RWPE2 (cell line): ENCODE measurements at regions not wholly inside any gene's neighbourhood (a gene's known extent, or its start where the extent isn't known, plus 50 kb on each side); places are given as distances from the start of the nearest gene placed in this dataset.

Experiments
- ATAC-seq: fragments of 200-7000 bp; cut with Tn5 transposase; 3 replicates; pipeline ENCODE4 v1.9.1; 2021; ENCODE audit warnings: low read depth
- DNase-seq: peaks from one replicate; pipeline ENCODE4 v3.0.0-alpha.2; 2020; ENCODE audit warnings: low spot score
- H3K27ac ChIP-seq: fragments of 450-650 bp; 2 replicates; pipeline ENCODE4 v1.5.1; 2017; ENCODE audit warnings: mild to moderate bottlenecking; ENCODE audit not compliant: poor library complexity, severe bottlenecking
- H3K27me3 ChIP-seq: fragments of 250-450 bp; sonication (Bioruptor Pico); 2 replicates; pipeline ENCODE4 v1.5.1; 2021; ENCODE audit warnings: mild to moderate bottlenecking, moderate library complexity; ENCODE audit not compliant: insufficient read depth, poor library complexity, severe bottlenecking
- H3K36me3 ChIP-seq: fragments of 250-450 bp; sonication (Bioruptor Pico); 2 replicates; pipeline ENCODE4 v1.5.1; 2020; ENCODE audit warnings: low read depth, mild to moderate bottlenecking, moderate library complexity
- H3K4me1 ChIP-seq: fragments of 250-450 bp; sonication (Bioruptor Pico); 2 replicates; pipeline ENCODE4 v1.5.1; 2021; ENCODE audit warnings: mild to moderate bottlenecking, moderate library complexity; ENCODE audit not compliant: insufficient read depth, poor library complexity, severe bottlenecking
- H3K4me3 ChIP-seq: fragments of 250-450 bp; sonication (Bioruptor Pico); 2 replicates; pipeline ENCODE4 v1.5.1; 2021; ENCODE audit warnings: mild to moderate bottlenecking, moderate library complexity; ENCODE audit not compliant: severe bottlenecking
- H3K9me3 ChIP-seq: fragments of 250-450 bp; sonication (Bioruptor Pico); 2 replicates; pipeline ENCODE4 v1.5.1; 2021; ENCODE audit warnings: mild to moderate bottlenecking, moderate library complexity; ENCODE audit not compliant: severe bottlenecking
- TF ChIP-seq, protein P1 (sequence below): fragments of 450-650 bp; IDR thresholded peaks from one replicate; pipeline ENCODE4 v1.5.1; 2017; ENCODE audit warnings: mild to moderate bottlenecking, moderate library complexity; ENCODE audit not compliant: poor library complexity, severe bottlenecking

DNA sequence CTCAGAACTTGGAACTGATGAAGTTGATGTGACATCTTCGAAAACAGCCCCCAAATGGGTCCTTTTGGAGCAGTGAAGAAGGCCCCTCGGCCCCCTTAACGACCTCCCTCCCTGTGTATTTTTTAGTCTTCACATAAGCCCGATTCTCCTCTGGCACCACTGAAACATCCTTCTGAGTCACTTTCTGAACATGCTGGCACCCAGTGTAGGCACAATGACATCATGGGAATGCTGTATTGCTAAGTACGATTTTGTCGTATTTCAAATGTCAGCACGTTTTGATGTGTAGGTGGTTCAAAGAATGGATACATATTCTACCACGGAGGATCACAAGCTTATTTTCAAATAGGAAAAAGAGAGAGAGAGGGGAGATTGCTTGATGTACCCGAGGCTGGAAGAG is 111.7 kb upstream of the RIOK3 start:
- no peak for ATAC-seq
- Histone ChIP-seq H3K9me3 (no peaks in the 10 kb centered on the region), H3K4me3 (no peak overlapping the region), H3K27ac (no peak overlapping the region), H3K36me3 (no peaks in the 10 kb centered on the region; the same call in 1 of the 2 replicates), H3K4me1 (no peaks in the 10 kb centered on the region), H3K27me3 (no peaks in the 10 kb centered on the region)
- no peak for DNase-seq
- TF ChIP-seq, protein P1, sequence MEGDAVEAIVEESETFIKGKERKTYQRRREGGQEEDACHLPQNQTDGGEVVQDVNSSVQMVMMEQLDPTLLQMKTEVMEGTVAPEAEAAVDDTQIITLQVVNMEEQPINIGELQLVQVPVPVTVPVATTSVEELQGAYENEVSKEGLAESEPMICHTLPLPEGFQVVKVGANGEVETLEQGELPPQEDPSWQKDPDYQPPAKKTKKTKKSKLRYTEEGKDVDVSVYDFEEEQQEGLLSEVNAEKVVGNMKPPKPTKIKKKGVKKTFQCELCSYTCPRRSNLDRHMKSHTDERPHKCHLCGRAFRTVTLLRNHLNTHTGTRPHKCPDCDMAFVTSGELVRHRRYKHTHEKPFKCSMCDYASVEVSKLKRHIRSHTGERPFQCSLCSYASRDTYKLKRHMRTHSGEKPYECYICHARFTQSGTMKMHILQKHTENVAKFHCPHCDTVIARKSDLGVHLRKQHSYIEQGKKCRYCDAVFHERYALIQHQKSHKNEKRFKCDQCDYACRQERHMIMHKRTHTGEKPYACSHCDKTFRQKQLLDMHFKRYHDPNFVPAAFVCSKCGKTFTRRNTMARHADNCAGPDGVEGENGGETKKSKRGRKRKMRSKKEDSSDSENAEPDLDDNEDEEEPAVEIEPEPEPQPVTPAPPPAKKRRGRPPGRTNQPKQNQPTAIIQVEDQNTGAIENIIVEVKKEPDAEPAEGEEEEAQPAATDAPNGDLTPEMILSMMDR: no peak

DNA sequence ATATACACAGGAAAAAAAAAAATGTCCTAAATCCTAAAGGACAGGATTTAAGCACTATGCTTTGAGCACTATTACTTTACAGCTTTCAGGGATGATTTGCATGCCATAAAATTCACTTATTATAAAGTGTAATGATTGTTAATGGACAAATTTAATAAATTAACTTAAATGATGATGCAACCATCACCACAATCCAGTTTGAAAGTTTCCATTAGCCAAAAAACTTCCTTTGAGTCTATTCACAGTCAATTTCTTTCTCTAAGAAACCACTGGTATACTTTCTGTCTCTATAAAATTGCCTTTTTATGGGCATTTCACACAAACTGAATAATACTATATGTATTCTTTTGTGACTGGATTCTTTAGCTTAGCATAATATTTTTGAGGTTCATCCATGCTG is 111.1 kb upstream of the RIOK3 start:
- ATAC-seq: no peak
- Histone ChIP-seq H3K9me3 (no peaks in the 10 kb centered on the region), H3K27me3 (no peaks in the 10 kb centered on the region), H3K4me1 (no peaks in the 10 kb centered on the region), H3K27ac (no peak overlapping the region), H3K36me3 (no peaks in the 10 kb centered on the region; the same call in 1 of the 2 replicates), H3K4me3 (no peak overlapping the region)
- TF ChIP-seq, protein P1: no peak
- DNase-seq: no peak

DNA sequence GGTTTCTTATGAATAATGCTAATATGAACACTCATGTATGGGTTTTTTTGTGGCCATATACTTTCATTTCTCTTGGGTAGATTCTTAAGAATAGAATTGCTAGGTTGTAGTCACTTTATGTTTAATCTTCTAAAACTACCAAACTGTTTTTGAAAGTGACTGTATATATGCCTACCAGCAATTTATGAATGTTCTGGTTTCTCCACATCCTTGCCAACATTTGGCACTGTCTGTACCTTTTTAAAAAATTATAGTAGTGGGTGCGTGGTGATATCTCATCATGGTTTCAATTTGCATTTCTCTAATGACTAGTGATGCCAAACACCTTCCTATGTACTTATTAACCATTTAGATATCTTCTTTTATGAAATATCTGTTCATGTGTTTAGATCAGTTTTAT is 110.6 kb upstream of the RIOK3 start:
- no peak overlapping the region for H3K27ac ChIP-seq
- no peaks in the 10 kb centered on the region for H3K27me3 ChIP-seq
- H3K4me3 ChIP-seq: no peak overlapping the region
- H3K4me1 ChIP-seq: no peaks in the 10 kb centered on the region
- H3K9me3 ChIP-seq: no peaks in the 10 kb centered on the region
- no peaks in the 10 kb centered on the region; the same call in 1 of the 2 replicates for H3K36me3 ChIP-seq
- DNase-seq (no peak), ATAC-seq (no peak)
- TF ChIP-seq, protein P1: no peak

DNA sequence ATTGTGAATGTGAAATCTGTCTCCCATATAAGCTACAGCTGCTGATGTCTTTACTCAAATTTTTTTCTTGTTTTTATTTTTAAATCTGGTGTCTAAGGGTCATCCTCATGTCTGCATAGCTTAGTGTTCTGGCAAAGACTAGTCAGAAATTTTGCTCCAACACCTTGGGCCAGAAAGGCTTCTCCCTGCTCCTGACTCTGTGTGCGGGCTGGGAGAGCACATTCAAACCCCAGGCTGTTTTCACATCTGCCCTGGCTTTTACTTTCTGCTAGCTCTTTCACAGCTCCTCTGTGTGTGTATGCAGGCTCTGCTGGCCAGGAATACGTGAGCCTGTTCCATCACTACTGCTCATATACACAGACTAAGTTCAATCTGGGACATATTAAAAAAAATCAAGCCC is 102.9 kb upstream of the RIOK3 start:
- H3K4me1 ChIP-seq: no peaks in the 10 kb centered on the region
- TF ChIP-seq, protein P1: no peak

DNA sequence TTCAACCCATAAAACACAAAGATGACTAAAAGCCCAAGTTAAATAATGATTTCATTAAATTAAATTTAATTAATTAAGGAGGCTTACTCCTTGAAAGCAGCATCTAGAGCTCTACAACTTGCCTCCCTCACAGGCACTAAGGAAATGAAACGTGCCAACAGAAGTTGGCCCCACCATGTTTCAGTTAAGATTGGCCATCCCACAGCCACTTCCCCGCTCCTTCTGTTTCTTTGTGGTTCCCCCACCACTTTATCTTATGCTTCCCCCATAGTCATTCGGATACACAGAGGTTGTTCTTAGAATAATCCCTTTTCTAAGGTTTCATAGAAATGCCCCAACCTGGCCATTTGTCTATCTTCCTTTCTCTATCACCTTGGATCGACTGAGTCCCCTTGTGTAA is 101.6 kb upstream of the RIOK3 start:
- ATAC-seq: no peak
- no peak for DNase-seq
- Histone ChIP-seq H3K9me3 (no peaks in the 10 kb centered on the region), H3K27me3 (no peaks in the 10 kb centered on the region), H3K36me3 (peaks cover 44% of the 10 kb centered on the region), H3K4me1 (no peaks in the 10 kb centered on the region), H3K27ac (no peak overlapping the region), H3K4me3 (no peak overlapping the region)
- TF ChIP-seq, protein P1: no peak

More for the DNA sequence above, 102.9 kb upstream of the RIOK3 start:
- DNase-seq (no peak), ATAC-seq (no peak)
- no peak overlapping the region for H3K27ac ChIP-seq
- no peak overlapping the region for H3K4me3 ChIP-seq
- H3K27me3 ChIP-seq: no peaks in the 10 kb centered on the region
- H3K36me3 ChIP-seq: peaks cover 44% of the 10 kb centered on the region
- no peaks in the 10 kb centered on the region for H3K9me3 ChIP-seq
